ENCODE measurements at regions not wholly inside any gene's neighbourhood (a gene's known extent, or its start where the extent isn't known, plus 50 kb on each side); places are given as distances from the start of the nearest gene placed in this dataset.
"Not testable (repeated sequence)": the region's sequence is repeated elsewhere in the genome, so short reads cannot be mapped to it uniquely, and the experiment has no call there.

- Mint-ChIP-seq H3K4me1 (no peaks in the 10 kb centered on the region), H3K9me3 (peaks cover 34% of the 10 kb centered on the region)
- ATAC-seq (replicated peaks; ENCODE audit: extremely low read depth, poor library complexity, severe bottlenecking): no peak
Observed at GRCh38 chr4:104294811-104295210, 199.9 kb downstream of the CXXC4 start.

GRCh38 chr4:104286867-104287266 lies 207.8 kb downstream of the CXXC4 start:
- ATAC-seq (replicated peaks; ENCODE audit: extremely low read depth, poor library complexity, severe bottlenecking) (no peak), DNase-seq (ENCODE audit: low spot score in 2 of 2) (no peak)
- no peak overlapping the region for H3K4me3 Mint-ChIP-seq
- no peaks in the 10 kb centered on the region for H3K36me3 Mint-ChIP-seq (ENCODE audit: insufficient read depth)
- no peaks in the 10 kb centered on the region for H3K27me3 Mint-ChIP-seq
- H3K4me1 Mint-ChIP-seq: no peaks in the 10 kb centered on the region
- H3K27ac Mint-ChIP-seq (ENCODE audit: low read depth): no peak overlapping the region
- peaks cover 24% of the 10 kb centered on the region for H3K9me3 Mint-ChIP-seq

More at GRCh38 chr4:104294811-104295210, 199.9 kb downstream of the CXXC4 start:
- no peaks in the 10 kb centered on the region for H3K36me3 Mint-ChIP-seq (ENCODE audit: insufficient read depth)
- H3K4me3 Mint-ChIP-seq: no peak overlapping the region
- no peaks in the 10 kb centered on the region for H3K27me3 Mint-ChIP-seq
- H3K27ac Mint-ChIP-seq (ENCODE audit: low read depth): no peak overlapping the region
- DNase-seq (ENCODE audit: low spot score in 2 of 2): no peak

DNA sequence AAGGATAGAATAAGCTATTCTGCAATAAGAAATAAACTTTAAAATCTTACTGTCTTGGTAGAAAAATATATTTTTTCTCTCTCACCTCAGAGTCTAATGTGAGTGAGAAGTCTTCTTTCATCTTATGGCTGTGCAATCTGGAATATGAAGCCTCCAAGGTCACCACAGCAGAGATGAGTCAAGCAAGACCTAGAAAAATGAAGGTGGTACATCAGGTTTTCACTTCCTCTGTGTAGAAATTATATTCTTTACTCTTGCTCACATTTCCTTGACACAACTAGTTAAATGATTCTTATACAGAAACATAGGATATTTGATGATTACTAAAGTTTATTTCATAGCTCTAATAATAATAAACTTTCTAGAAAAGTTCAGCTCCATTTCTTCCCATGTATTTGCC lies 211.4 kb downstream of the CXXC4 start:
- Mint-ChIP-seq H3K36me3 (ENCODE audit: insufficient read depth) (no peaks in the 10 kb centered on the region), H3K9me3 (peaks cover 5% of the 10 kb centered on the region)
- ATAC-seq (replicated peaks; ENCODE audit: extremely low read depth, poor library complexity, severe bottlenecking): no peak

GRCh38 chr4:104279744-104280143 lies 214.9 kb downstream of the CXXC4 start:
- ATAC-seq (replicated peaks; ENCODE audit: extremely low read depth, poor library complexity, severe bottlenecking): no peak
- DNase-seq (ENCODE audit: low spot score in 2 of 2): no peak
- no peaks in the 10 kb centered on the region for H3K4me1 Mint-ChIP-seq
- no peak overlapping the region for H3K4me3 Mint-ChIP-seq
- H3K9me3 Mint-ChIP-seq: peaks cover 5% of the 10 kb centered on the region
- no peaks in the 10 kb centered on the region for H3K36me3 Mint-ChIP-seq (ENCODE audit: insufficient read depth)
- no peak overlapping the region for H3K27ac Mint-ChIP-seq (ENCODE audit: low read depth)
- H3K27me3 Mint-ChIP-seq: no peaks in the 10 kb centered on the region

More for the DNA sequence above, 211.4 kb downstream of the CXXC4 start:
- H3K27me3 Mint-ChIP-seq: no peaks in the 10 kb centered on the region
- H3K27ac Mint-ChIP-seq (ENCODE audit: low read depth): no peak overlapping the region
- no peak for DNase-seq (ENCODE audit: low spot score in 2 of 2)
- H3K4me1 Mint-ChIP-seq: no peaks in the 10 kb centered on the region
- H3K4me3 Mint-ChIP-seq: no peak overlapping the region

DNA sequence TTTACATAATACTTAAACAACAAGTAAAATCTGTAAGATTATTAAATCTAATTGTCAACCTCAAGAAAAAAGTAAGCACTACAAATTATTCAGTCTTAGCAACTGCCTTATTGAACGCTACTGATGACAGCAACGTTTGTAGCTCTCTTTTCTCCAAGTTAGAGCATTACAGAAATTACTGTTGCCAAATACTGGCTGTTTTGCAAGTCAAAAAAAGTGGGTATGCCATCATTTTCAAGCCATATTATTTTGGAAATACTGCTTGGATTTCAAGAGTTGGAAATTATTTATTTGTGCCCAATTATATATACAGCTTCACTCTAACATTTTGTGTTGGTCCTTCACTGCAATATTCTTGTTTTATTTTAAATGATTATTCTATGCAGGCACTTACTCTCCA lies 221.7 kb downstream of the CXXC4 start:
- ATAC-seq (replicated peaks; ENCODE audit: extremely low read depth, poor library complexity, severe bottlenecking) (no peak), DNase-seq (ENCODE audit: low spot score in 2 of 2) (no peak)
- Mint-ChIP-seq H3K4me1 (no peaks in the 10 kb centered on the region), H3K27me3 (no peaks in the 10 kb centered on the region), H3K4me3 (no peak overlapping the region), H3K36me3 (ENCODE audit: insufficient read depth) (no peaks in the 10 kb centered on the region), H3K9me3 (peaks cover 17% of the 10 kb centered on the region), H3K27ac (ENCODE audit: low read depth) (no peak overlapping the region)

- H3K36me3 Mint-ChIP-seq (ENCODE audit: insufficient read depth); H3K27me3 Mint-ChIP-seq; H3K4me3 Mint-ChIP-seq; DNase-seq (ENCODE audit: low spot score in 2 of 2); ATAC-seq (replicated peaks; ENCODE audit: extremely low read depth, poor library complexity, severe bottlenecking); H3K4me1 Mint-ChIP-seq: not testable (repeated sequence)
- Mint-ChIP-seq H3K27ac (ENCODE audit: low read depth) (peak overlapping the region; percentile 67), H3K9me3 (peaks cover 11% of the 10 kb centered on the region)
Observed at GRCh38 chr4:104269603-104270002, 225.1 kb downstream of the CXXC4 start.

DNA sequence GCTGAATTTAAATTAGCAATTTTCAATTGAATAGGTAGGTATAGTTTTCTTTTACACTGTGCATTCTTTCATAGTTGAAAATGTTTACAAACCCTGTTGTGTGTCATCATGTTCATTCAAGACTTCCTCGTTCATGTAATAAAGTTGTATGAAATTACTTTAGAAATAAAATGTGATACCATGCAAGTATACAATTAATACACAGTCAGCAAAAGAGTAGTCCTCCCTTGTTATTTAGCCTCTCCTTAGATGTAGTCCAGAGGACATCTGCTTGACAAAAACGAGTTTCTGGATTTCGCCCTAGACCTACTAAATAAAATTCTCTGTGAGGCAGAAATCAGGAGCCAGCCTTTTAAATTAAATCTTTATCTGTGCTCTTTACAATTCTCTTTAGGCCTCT lies 231.6 kb downstream of the CXXC4 start:
- no peaks in the 10 kb centered on the region for H3K27me3 Mint-ChIP-seq
- no peak overlapping the region for H3K4me3 Mint-ChIP-seq
- ATAC-seq (replicated peaks; ENCODE audit: extremely low read depth, poor library complexity, severe bottlenecking) (no peak), DNase-seq (ENCODE audit: low spot score in 2 of 2) (no peak)
- no peaks in the 10 kb centered on the region for H3K4me1 Mint-ChIP-seq
- peaks cover 2% of the 10 kb centered on the region for H3K36me3 Mint-ChIP-seq (ENCODE audit: insufficient read depth)
- peaks cover 6% of the 10 kb centered on the region for H3K9me3 Mint-ChIP-seq
- H3K27ac Mint-ChIP-seq (ENCODE audit: low read depth): no peak overlapping the region

DNA sequence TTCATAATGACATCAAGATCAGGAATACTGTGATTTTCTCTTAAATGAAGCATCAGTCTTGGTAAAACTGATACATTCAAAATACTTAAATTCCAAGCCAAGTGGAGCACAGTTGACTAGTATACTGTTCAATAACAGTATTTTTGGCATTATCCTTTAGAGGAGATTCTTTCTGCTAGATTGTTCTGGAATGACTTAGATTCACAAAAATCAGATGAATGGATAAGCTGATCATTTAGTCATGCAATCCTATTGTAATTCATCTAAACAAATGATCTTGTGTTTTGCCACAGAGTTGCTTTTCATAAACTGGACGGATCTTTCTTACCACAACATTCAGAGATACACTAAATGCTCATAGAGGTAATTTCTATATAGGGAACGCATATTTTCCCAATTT lies 232.0 kb downstream of the CXXC4 start:
- ATAC-seq (replicated peaks; ENCODE audit: extremely low read depth, poor library complexity, severe bottlenecking) (no peak), DNase-seq (ENCODE audit: low spot score in 2 of 2) (no peak)
- H3K27me3 Mint-ChIP-seq: no peaks in the 10 kb centered on the region
- H3K4me3 Mint-ChIP-seq: no peak overlapping the region
- no peaks in the 10 kb centered on the region for H3K4me1 Mint-ChIP-seq
- peaks cover 2% of the 10 kb centered on the region for H3K36me3 Mint-ChIP-seq (ENCODE audit: insufficient read depth)
- peaks cover 6% of the 10 kb centered on the region for H3K9me3 Mint-ChIP-seq
- H3K27ac Mint-ChIP-seq (ENCODE audit: low read depth): no peak overlapping the region

GRCh38 chr4:104248726-104249125 lies 246.0 kb downstream of the CXXC4 start:
- no peak overlapping the region for H3K4me3 Mint-ChIP-seq
- DNase-seq (ENCODE audit: low spot score in 2 of 2): no peak
- H3K36me3 Mint-ChIP-seq (ENCODE audit: insufficient read depth): no peaks in the 10 kb centered on the region
- no peak overlapping the region for H3K27ac Mint-ChIP-seq (ENCODE audit: low read depth)
- no peaks in the 10 kb centered on the region for H3K4me1 Mint-ChIP-seq
- H3K27me3 Mint-ChIP-seq: no peaks in the 10 kb centered on the region
- peaks cover 38% of the 10 kb centered on the region for H3K9me3 Mint-ChIP-seq
- ATAC-seq (replicated peaks; ENCODE audit: extremely low read depth, poor library complexity, severe bottlenecking): no peak

- H3K27ac Mint-ChIP-seq (ENCODE audit: low read depth): no peak overlapping the region
Observed at GRCh38 chr4:104235967-104236366, 258.7 kb downstream of the CXXC4 start.

GRCh38 chr4:104217526-104217925 lies 277.2 kb downstream of the CXXC4 start:
- DNase-seq (ENCODE audit: low spot score in 2 of 2) (no peak), ATAC-seq (replicated peaks; ENCODE audit: extremely low read depth, poor library complexity, severe bottlenecking) (no peak)
- Mint-ChIP-seq H3K27me3 (no peaks in the 10 kb centered on the region), H3K9me3 (peaks cover 17% of the 10 kb centered on the region), H3K4me3 (no peak overlapping the region), H3K27ac (ENCODE audit: low read depth) (no peak overlapping the region), H3K36me3 (ENCODE audit: insufficient read depth) (no peaks in the 10 kb centered on the region), H3K4me1 (no peaks in the 10 kb centered on the region)

More at GRCh38 chr4:104235967-104236366, 258.7 kb downstream of the CXXC4 start:
- ATAC-seq (replicated peaks; ENCODE audit: extremely low read depth, poor library complexity, severe bottlenecking): no peak
- Mint-ChIP-seq H3K4me1 (no peaks in the 10 kb centered on the region), H3K36me3 (ENCODE audit: insufficient read depth) (peaks cover 2% of the 10 kb centered on the region), H3K9me3 (peaks cover 12% of the 10 kb centered on the region), H3K4me3 (no peak overlapping the region), H3K27me3 (no peaks in the 10 kb centered on the region)
- DNase-seq (ENCODE audit: low spot score in 2 of 2): no peak

DNA sequence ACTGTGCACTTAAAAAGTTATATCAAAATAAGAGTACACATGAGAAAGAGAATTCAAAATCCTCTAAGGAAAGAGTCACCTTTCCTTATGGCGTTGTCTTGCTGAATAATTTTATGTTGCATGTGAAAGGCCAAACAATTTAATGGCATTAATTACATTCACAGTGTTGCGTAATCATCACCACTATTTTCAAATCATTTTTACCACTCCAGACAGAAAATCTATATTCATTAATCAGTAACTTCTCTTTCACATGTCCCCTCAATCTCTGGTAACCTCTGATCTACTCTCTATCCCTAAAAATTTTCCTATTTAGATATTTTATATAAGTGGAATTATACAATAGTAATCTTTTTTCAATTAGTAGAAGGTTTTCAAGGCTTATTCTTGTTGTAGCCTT lies 283.0 kb downstream of the CXXC4 start:
- Mint-ChIP-seq H3K9me3 (peaks cover 19% of the 10 kb centered on the region), H3K27ac (ENCODE audit: low read depth) (no peak overlapping the region), H3K4me3 (no peak overlapping the region), H3K4me1 (no peaks in the 10 kb centered on the region), H3K27me3 (no peaks in the 10 kb centered on the region), H3K36me3 (ENCODE audit: insufficient read depth) (no peaks in the 10 kb centered on the region)
- no peak for DNase-seq (ENCODE audit: low spot score in 2 of 2)
- ATAC-seq (replicated peaks; ENCODE audit: extremely low read depth, poor library complexity, severe bottlenecking): no peak

DNA sequence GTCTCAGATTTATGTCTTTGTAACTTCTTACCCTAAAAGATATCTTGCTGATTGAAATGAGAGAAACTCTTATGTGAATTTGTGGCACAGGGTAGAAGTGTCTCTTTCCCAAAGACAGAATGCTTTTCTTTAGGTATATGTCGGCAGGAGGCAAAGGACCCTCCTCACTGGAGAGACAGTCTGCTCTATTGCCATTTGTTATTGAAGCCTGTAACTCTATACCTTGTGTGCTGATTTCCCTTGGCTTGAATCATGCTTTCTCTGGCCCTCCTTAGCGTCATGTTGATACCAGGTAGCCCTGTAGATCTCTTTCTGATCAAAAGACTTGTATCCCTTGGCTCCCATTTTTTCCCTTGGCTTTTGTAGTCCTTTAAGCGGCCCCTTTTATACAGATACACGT lies 284.3 kb downstream of the CXXC4 start:
- Mint-ChIP-seq H3K27me3 (no peaks in the 10 kb centered on the region), H3K27ac (ENCODE audit: low read depth) (no peak overlapping the region), H3K4me1 (no peaks in the 10 kb centered on the region), H3K36me3 (ENCODE audit: insufficient read depth) (no peaks in the 10 kb centered on the region), H3K4me3 (no peak overlapping the region), H3K9me3 (peaks cover 14% of the 10 kb centered on the region)
- DNase-seq (ENCODE audit: low spot score in 2 of 2) (no peak), ATAC-seq (replicated peaks; ENCODE audit: extremely low read depth, poor library complexity, severe bottlenecking) (no peak)

DNA sequence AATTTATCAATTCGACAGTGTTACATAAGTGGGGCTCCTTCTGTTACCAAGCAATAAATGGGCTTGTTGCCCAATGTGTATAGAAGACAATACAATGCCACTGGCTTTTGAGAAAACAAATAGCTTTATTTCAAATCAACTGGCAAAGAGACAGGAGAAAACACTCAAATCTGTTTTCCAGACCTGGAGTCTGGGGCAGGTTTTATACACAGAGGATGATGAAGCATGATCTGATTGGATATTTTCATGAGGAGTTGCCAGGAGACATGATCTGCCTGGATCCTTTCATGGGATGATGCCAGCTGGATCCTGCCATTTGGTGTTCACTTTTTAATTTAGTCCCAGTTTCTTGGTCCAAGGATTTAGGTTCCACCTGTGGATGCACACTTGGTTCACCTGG lies 287.9 kb downstream of the CXXC4 start:
- ATAC-seq (replicated peaks; ENCODE audit: extremely low read depth, poor library complexity, severe bottlenecking): no peak
- H3K4me1 Mint-ChIP-seq: no peaks in the 10 kb centered on the region
- H3K27me3 Mint-ChIP-seq: no peaks in the 10 kb centered on the region
- peaks cover 11% of the 10 kb centered on the region for H3K9me3 Mint-ChIP-seq
- DNase-seq (ENCODE audit: low spot score in 2 of 2): no peak
- H3K27ac Mint-ChIP-seq (ENCODE audit: low read depth): no peak overlapping the region
- peaks cover 1% of the 10 kb centered on the region for H3K36me3 Mint-ChIP-seq (ENCODE audit: insufficient read depth)
- no peak overlapping the region for H3K4me3 Mint-ChIP-seq
